Osteocyte (in vitro differentiated cells): ENCODE measurements at regions not wholly inside any gene's neighbourhood (a gene's known extent, or its start where the extent isn't known, plus 50 kb on each side); places are given as distances from the start of the nearest gene placed in this dataset.

Experiments
- DNase-seq: peaks from one replicate; pipeline ENCODE4 v3.0.0; 2021; ENCODE audit warnings: mixed read lengths; ENCODE audit not compliant: unreplicated experiment; ENCODE audit errors: extremely low spot score
- H3K27ac Mint-ChIP-seq: one replicate; pipeline ENCODE4 v1.8.0; 2021; ENCODE audit warnings: mild to moderate bottlenecking, mixed read lengths; ENCODE audit not compliant: unreplicated experiment
- H3K27me3 Mint-ChIP-seq: one replicate; pipeline ENCODE4 v1.8.0; 2021; ENCODE audit warnings: mixed read lengths; ENCODE audit not compliant: unreplicated experiment
- H3K36me3 Mint-ChIP-seq: one replicate; pipeline ENCODE4 v1.8.0; 2021; ENCODE audit warnings: mixed read lengths; ENCODE audit not compliant: unreplicated experiment
- H3K4me1 Mint-ChIP-seq: one replicate; pipeline ENCODE4 v1.8.0; 2021; ENCODE audit warnings: mixed read lengths; ENCODE audit not compliant: unreplicated experiment
- H3K4me3 Mint-ChIP-seq: one replicate; pipeline ENCODE4 v1.8.0; 2021; ENCODE audit warnings: mild to moderate bottlenecking, moderate library complexity, mixed read lengths; ENCODE audit not compliant: unreplicated experiment
- H3K9me3 Mint-ChIP-seq: one replicate; pipeline ENCODE4 v1.8.0; 2021; ENCODE audit warnings: mixed read lengths; ENCODE audit not compliant: unreplicated experiment
- TF ChIP-seq, protein P1 (sequence below): fragments of 200-600 bp; sonication (generic); IDR thresholded peaks from 2 replicates; pipeline ENCODE4 v1.5.0; 2021; ENCODE audit warnings: antibody characterized with exemption, mild to moderate bottlenecking, moderate library complexity

DNA sequence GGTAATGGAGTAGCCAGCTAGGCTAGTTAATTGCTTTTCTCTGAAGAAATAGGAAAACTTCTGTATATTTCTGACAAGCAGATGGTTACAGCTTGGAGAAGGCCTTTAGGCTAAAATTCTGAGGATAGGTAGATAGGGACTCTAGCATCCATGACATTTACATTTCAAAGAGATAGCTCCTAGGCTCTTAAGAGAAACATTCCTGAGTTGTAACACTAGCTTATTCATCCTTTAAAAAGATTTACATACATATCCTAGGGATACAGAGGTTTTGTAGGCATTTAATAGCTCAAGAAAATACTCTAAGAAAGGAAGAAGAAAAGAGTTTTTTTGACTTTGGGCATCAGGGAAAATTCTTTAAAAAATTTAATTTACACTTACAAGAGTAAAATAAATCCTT is 130.9 kb upstream of the CCDC179 start:
- no peaks in the 10 kb centered on the region for H3K4me1 Mint-ChIP-seq
- no peak for DNase-seq
- TF ChIP-seq, protein P1, sequence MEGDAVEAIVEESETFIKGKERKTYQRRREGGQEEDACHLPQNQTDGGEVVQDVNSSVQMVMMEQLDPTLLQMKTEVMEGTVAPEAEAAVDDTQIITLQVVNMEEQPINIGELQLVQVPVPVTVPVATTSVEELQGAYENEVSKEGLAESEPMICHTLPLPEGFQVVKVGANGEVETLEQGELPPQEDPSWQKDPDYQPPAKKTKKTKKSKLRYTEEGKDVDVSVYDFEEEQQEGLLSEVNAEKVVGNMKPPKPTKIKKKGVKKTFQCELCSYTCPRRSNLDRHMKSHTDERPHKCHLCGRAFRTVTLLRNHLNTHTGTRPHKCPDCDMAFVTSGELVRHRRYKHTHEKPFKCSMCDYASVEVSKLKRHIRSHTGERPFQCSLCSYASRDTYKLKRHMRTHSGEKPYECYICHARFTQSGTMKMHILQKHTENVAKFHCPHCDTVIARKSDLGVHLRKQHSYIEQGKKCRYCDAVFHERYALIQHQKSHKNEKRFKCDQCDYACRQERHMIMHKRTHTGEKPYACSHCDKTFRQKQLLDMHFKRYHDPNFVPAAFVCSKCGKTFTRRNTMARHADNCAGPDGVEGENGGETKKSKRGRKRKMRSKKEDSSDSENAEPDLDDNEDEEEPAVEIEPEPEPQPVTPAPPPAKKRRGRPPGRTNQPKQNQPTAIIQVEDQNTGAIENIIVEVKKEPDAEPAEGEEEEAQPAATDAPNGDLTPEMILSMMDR = no peak
- no peak overlapping the region for H3K4me3 Mint-ChIP-seq
- H3K36me3 Mint-ChIP-seq = peaks cover 3% of the 10 kb centered on the region
- peaks cover 17% of the 10 kb centered on the region for H3K9me3 Mint-ChIP-seq
- H3K27me3 Mint-ChIP-seq = no peaks in the 10 kb centered on the region
- H3K27ac Mint-ChIP-seq = no peak overlapping the region

- Mint-ChIP-seq H3K27ac (no peak overlapping the region), H3K4me1 (no peaks in the 10 kb centered on the region), H3K36me3 (no peaks in the 10 kb centered on the region), H3K9me3 (peaks cover 17% of the 10 kb centered on the region), H3K4me3 (no peak overlapping the region), H3K27me3 (no peaks in the 10 kb centered on the region)
- no peak for DNase-seq
- TF ChIP-seq, protein P1 = no peak
Observed at GRCh38 chr11:23006730-23007129, 146.5 kb upstream of the CCDC179 start.

GRCh38 chr11:23010790-23011335 is 150.6 kb upstream of the CCDC179 start:
- Mint-ChIP-seq H3K27me3 (no peaks in the 10 kb centered on the region), H3K36me3 (no peaks in the 10 kb centered on the region), H3K4me1 (no peaks in the 10 kb centered on the region), H3K27ac (no peak overlapping the region), H3K4me3 (no peak overlapping the region), H3K9me3 (no peaks in the 10 kb centered on the region)
- no peak for DNase-seq
- TF ChIP-seq, protein P1 = no peak

- Mint-ChIP-seq H3K27me3 (no peaks in the 10 kb centered on the region), H3K9me3 (no peaks in the 10 kb centered on the region), H3K36me3 (no peaks in the 10 kb centered on the region), H3K4me3 (no peak overlapping the region), H3K27ac (no peak overlapping the region), H3K4me1 (no peaks in the 10 kb centered on the region)
- no peak for DNase-seq
- TF ChIP-seq, protein P1 = no peak
Observed at GRCh38 chr11:23012930-23013329, 152.7 kb upstream of the CCDC179 start.

DNA sequence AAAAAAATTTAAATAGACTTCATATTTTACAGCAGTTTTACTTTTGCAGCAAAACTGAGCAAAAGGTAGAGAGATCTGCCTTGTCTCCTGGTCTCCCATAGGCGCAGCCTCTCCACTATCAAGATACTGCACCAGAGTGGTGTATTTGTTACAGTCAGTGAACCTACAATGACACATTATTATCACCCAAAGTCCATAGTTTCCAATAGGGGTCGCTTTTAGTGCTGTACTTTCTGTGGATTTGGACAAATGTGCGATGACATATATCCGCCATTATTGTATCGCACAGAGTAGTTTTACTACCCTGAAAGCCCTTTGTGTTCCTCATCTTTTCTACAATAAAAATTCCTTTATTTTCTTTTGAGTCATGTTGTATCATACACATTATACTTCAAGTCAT is 153.2 kb upstream of the CCDC179 start:
- no peak for DNase-seq
- Mint-ChIP-seq H3K27ac (no peak overlapping the region), H3K36me3 (no peaks in the 10 kb centered on the region), H3K4me1 (no peaks in the 10 kb centered on the region), H3K9me3 (no peaks in the 10 kb centered on the region), H3K4me3 (no peak overlapping the region), H3K27me3 (no peaks in the 10 kb centered on the region)
- TF ChIP-seq, protein P1 = no peak
